GM19397 (cell line): ENCODE measurements at regions not wholly inside any gene's neighbourhood (a gene's known extent, or its start where the extent isn't known, plus 50 kb on each side); places are given as distances from the start of the nearest gene placed in this dataset.

ENCODE experiments used
- ATAC-seq: cut with Tn5 transposase; IDR thresholded peaks from one replicate; pipeline ENCODE4 v1.9.1; 2021; ENCODE audit warnings: mild to moderate bottlenecking, moderate library complexity; ENCODE audit not compliant: unreplicated experiment

DNA sequence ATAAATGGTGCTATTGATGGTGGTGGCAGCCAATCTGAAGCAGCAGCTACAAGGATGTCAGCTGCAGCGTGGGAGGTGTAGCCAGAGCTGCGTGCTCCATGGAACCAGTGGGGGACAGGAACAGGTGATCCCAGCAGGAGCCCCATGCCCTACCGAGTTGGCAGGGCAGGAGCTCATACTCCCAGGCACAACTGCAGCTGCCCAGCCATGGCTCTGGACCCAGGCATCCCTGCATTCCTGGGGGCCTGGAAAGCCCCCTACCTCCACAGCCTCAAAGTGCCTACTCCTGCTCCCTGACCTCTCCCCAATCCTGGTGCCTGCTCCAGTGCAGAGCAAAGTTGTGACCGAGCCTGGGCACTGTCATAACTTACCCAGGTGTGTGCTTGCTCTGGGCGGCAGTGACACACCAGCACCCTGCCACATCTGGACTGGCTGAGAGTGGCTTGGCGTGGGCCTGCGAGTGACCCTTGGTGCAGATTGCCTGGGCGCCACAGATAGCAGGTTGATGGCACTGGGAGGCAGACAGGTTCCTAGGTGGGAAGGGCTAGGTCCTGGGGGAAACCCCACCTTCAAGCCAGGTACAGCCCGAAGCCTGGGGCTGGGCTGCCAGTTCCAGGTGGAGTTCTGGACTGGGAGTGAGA is 101.1 kb downstream of the DCAF12L2 start:
- ATAC-seq, result no peak

DNA sequence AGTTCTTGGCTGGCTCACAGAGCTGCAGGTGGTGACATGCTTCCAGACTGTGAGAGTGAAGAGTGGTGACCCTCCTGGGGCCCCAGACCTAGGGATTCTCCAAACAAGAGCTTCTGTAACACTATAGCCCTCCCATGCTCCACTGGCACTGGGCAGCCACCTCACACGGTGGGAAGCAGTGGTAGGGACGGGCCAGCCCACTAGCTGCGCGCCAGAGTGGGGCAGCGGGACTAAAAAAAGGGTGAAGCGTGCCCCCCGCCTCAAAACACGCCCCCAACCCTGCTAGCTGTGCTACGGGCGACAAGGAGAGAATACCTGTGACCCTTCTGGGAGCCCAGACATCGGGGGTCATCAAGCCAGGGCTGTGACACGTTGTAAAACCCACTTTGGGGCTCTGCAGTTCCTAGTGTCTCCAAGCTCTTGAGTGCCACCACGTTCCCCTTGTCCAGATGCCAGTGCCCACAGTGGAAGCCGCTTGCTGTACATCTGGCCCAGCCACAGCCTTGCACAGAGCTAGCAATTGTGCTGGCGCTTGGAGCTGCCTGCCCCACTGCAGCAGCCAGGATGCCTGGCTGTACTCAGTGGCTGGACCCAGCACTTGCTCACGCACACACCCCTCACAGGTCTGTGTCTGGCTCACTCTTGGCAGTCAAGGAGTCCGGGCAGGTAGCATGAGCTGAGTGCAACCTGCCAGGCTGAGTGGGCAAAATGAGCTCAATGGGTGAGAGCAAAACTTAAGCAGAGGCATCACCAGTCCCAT is 100.0 kb downstream of the DCAF12L2 start:
- no peak for ATAC-seq
